Spleen (tissue), 11 donors: ENCODE measurements at regions not wholly inside any gene's neighbourhood (a gene's known extent, or its start where the extent isn't known, plus 50 kb on each side); places are given as distances from the start of the nearest gene placed in this dataset.

Experiments
- DNase-seq: peaks from one replicate; pipeline ENCODE4 v3.0.0-alpha.2; 2020
- H3K27ac ChIP-seq, 8 donors: fragments of 200-600 bp; sonication (generic) in 7 of 8; 1 replicate in 4 of 8; 2 replicates in 4 of 8; pipeline versions ENCODE4 v1.5.0 to v1.8.0; 2016 to 2021; ENCODE audit warnings: inconsistent platforms in 4 of 8, mild to moderate bottlenecking in 4 of 8, moderate library complexity in 1 of 8
- H3K27me3 ChIP-seq, 7 donors: fragments of 200-600 bp; sonication (generic) in 6 of 7; replicated peaks in 1 of 7; 1 replicate in 4 of 7; 2 replicates in 3 of 7; pipeline versions ENCODE4 v1.5.0 to v1.8.0; 2016 to 2021; ENCODE audit warnings: inconsistent platforms in 3 of 7, mild to moderate bottlenecking in 1 of 7
- H3K36me3 ChIP-seq, 6 donors: fragments of 200-600 bp; sonication (generic) in 5 of 6; 1 replicate in 4 of 6; 2 replicates in 2 of 6; pipeline versions ENCODE4 v1.5.0 to v1.8.0; 2016 to 2021; ENCODE audit warnings: inconsistent platforms in 2 of 6
- H3K4me1 ChIP-seq, 6 donors: fragments of 200-600 bp; sonication (generic) in 5 of 6; 1 replicate in 3 of 6; 2 replicates in 3 of 6; pipeline versions ENCODE4 v1.5.0 to v1.8.0; 2016 to 2021; ENCODE audit warnings: inconsistent platforms in 3 of 6
- H3K4me3 ChIP-seq, 8 donors: fragments of 200-600 bp; sonication (generic) in 7 of 8; 1 replicate in 4 of 8; 2 replicates in 4 of 8; pipeline versions ENCODE4 v1.5.0 to v1.8.0; 2016 to 2021; ENCODE audit warnings: inconsistent platforms in 4 of 8, mild to moderate bottlenecking in 4 of 8, moderate library complexity in 2 of 8
- H3K9me3 ChIP-seq, 8 donors: fragments of 200-600 bp; sonication (generic) in 7 of 8; 1 replicate in 4 of 8; 2 replicates in 4 of 8; pipeline versions ENCODE4 v1.5.0 to v1.8.0; 2016 to 2021; ENCODE audit warnings: inconsistent platforms in 4 of 8
- POLR2A ChIP-seq, 3 donors: fragments of 450-650 bp; IDR thresholded peaks; one replicate each; pipeline ENCODE4 v1.5.1; 2017; ENCODE audit warnings: antibody characterized with exemption in 3 of 3, mild to moderate bottlenecking in 1 of 3
- POLR2AphosphoS5 ChIP-seq, 3 donors: sonication (generic); formaldehyde crosslinking; IDR thresholded peaks; one replicate each; pipeline ENCODE4 v1.5.1; 2017; ENCODE audit warnings: antibody characterized with exemption in 3 of 3
- WGBS, 5 donors: extraction: QIAGEN DNeasy Blood & Tissue Kit in 3 of 5; methylation state at CpG; one replicate each; pipeline versions ENCODE4 v1.1.5 to v1.1.7; 2013 to 2018; 5-methylcytosine and 5-hydroxymethylcytosine counted together
- intact Hi-C: fragments of 100-400 bp; cut with DNase I; formaldehyde crosslinking; loops from one replicate; pipeline ENCODE4 v1.15.0; 2023; ENCODE audit warnings: low total_unique reads
- TF ChIP-seq, protein P1 (sequence below), 11 experiments: fragments of 200-600 bp in 7 of 11; fragments of 450-650 bp in 4 of 11; sonication (generic) in 4 of 11; IDR thresholded peaks in 8 of 11; conservative IDR thresholded peaks in 3 of 11; 1 replicate in 7 of 11; 2 replicates in 4 of 11; pipeline versions ENCODE4 v1.4.0 to v1.8.0; 2016 to 2021; ENCODE audit warnings: antibody characterized with exemption in 11 of 11, inconsistent platforms in 4 of 11, mild to moderate bottlenecking in 1 of 11
- donor health status: healthy with polysubstance abuse.
- donor health status: DM: no; HTN: no; CAD: no; lungs with moderate emphysema.
- donor health status: DM: no; HTN: no; CAD: no.
- donor health status: Bipolar disorder and iron deficiency.
- donor health status: healthy.
- donor health status: DM: no; HTN: no; CAD: no.
- donor health status: DM: yes; HTN: yes; CAD: no.

DNA sequence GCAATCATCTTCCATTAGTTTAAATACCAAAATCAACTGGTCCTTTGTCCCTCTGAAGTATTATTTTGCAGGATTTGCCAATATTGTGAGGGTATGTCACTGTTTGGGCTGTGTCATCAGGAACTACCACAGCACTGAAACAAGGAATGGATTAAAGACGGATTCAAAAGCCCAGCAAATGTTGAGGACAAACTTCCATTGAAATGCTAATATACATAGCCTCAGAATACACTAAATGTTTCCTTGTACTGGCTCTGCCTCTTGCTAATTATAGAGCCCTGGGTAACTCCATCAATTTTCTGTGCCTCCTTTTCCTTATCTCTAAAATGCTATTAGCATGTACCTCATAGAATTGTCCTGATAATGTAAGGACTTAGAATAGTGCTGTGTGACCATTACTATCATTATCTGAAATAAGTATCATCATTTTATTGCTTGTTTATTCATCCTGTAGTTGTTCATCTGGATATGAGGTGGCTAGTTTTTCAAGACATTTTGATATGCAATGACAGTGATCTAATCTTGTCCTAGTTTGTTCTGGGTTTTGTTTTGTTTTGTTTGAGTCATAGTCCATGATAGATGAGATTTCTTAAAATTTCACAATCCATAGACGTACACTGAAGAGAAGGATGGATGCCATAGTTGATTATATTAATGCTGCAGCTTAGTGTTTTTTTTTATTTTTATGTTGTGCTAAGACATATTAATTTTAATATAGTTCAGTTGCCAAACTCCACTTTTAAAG, 333.4 kb upstream of the KCNH7 start:
- no peak overlapping the region for H3K4me3 ChIP-seq
- H3K9me3 ChIP-seq = no peaks in the 10 kb centered on the region
- no peaks in the 10 kb centered on the region for H3K4me1 ChIP-seq
- H3K27me3 ChIP-seq = no peaks in the 10 kb centered on the region
- intact Hi-C loops = no loop called here
- no peak for DNase-seq
- H3K36me3 ChIP-seq = no peaks in the 10 kb centered on the region
- WGBS, 5 donors = 71 to 93% (median 85%) methylated on average over 2 of the region's 2 CpGs
- no peak overlapping the region for H3K27ac ChIP-seq
- no peak for TF ChIP-seq POLR2A (IDR thresholded peaks at IDR 0.05)

DNA sequence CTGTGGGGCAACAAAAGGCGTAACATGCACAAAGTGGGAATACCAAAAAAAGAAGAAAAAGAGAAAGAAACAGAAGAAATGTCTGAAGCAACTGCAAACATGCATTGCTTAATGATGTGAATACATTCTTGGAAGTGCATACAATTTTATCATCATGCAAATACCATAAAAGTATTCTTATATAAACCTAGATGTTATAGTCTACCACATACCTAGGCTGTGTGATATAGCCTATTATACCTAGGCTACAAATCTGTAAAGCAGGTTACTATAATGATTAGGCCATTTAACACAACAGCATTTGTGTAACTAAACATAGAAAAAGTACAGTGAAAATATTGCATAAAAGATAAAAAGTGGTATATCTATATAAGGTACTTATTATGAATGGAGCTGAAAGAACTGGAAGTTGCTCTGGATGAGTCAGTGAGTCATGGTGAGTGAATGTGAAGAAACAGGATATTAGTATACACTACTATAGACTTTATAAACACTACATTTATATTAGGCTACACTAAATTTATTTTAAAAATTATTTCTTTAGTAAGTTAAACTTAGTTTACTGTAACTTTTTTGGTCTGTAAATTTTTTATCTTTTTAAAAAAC, 319.4 kb upstream of the KCNH7 start:
- Histone ChIP-seq H3K36me3 (no peaks in the 10 kb centered on the region), H3K9me3 (no peaks in the 10 kb centered on the region), H3K27ac (no peak overlapping the region), H3K4me1 (no peaks in the 10 kb centered on the region), H3K4me3 (no peak overlapping the region), H3K27me3 (no peaks in the 10 kb centered on the region)
- no peak for DNase-seq
- TF ChIP-seq, protein P1, sequence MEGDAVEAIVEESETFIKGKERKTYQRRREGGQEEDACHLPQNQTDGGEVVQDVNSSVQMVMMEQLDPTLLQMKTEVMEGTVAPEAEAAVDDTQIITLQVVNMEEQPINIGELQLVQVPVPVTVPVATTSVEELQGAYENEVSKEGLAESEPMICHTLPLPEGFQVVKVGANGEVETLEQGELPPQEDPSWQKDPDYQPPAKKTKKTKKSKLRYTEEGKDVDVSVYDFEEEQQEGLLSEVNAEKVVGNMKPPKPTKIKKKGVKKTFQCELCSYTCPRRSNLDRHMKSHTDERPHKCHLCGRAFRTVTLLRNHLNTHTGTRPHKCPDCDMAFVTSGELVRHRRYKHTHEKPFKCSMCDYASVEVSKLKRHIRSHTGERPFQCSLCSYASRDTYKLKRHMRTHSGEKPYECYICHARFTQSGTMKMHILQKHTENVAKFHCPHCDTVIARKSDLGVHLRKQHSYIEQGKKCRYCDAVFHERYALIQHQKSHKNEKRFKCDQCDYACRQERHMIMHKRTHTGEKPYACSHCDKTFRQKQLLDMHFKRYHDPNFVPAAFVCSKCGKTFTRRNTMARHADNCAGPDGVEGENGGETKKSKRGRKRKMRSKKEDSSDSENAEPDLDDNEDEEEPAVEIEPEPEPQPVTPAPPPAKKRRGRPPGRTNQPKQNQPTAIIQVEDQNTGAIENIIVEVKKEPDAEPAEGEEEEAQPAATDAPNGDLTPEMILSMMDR (IDR thresholded peaks at IDR 0.05 in 8 of 11, conservative IDR thresholded peaks at IDR 0.05 in 3 of 11) = no peak
- no peak for TF ChIP-seq POLR2A (IDR thresholded peaks at IDR 0.05)
- no peak for TF ChIP-seq POLR2AphosphoS5 (IDR thresholded peaks at IDR 0.05)
- whole genome bisulfite sequencing, 5 donors = 90 to 100% (median 100%) methylated on average over 1 of the region's 1 CpG
- intact Hi-C loops = no loop called here

DNA sequence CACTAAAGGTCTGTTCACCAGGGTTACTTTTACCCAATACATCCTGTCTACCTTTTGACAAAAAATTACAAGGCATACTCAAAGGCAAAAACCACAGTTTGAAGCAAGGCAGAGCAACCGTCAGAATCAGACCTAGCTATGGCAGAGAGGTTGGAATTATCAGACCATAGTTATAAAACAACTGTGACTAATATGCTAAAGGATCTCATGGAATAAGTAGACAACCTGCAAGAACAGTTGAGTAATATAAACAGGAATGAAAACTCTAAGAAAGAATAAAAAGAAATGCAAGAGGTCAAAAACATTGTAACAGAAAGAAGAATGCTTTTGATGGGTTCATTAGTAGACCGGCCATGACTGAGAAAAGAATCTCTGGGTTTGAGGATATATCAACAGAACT, 318.8 kb upstream of the KCNH7 start:
- no peak overlapping the region for H3K4me3 ChIP-seq
- no peaks in the 10 kb centered on the region for H3K4me1 ChIP-seq
- no peaks in the 10 kb centered on the region for H3K36me3 ChIP-seq
- no peak for DNase-seq
- no peak overlapping the region for H3K27ac ChIP-seq
- intact Hi-C loops = no loop called here
- TF ChIP-seq POLR2AphosphoS5 (IDR thresholded peaks at IDR 0.05) = no peak
- TF ChIP-seq POLR2A (IDR thresholded peaks at IDR 0.05) = no peak
- no peaks in the 10 kb centered on the region for H3K27me3 ChIP-seq
- H3K9me3 ChIP-seq = no peaks in the 10 kb centered on the region
- WGBS, 5 donors = 85 to 95% (median 92%) methylated on average over 2 of the region's 2 CpGs

DNA sequence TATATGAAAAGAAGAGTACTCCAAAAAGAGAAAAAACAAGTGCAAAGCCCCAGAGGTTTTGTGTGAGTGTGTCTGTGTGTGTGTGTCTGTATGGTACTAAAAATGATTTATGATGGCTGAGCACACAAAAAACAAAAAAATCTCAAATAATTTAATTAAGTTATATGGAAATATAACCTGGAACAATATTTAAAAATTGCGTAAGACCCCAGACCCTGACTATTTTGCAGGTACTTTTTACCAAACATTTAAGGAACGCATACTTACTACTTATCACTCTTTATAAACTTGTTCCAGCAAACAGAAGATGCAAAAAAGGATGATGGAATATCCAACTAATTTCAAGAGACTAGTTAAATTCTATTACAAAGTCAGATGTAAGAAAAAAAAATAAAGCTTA, 317.4 kb upstream of the KCNH7 start:
- no peaks in the 10 kb centered on the region for H3K27me3 ChIP-seq
- no peak for DNase-seq
- H3K4me3 ChIP-seq = no peak overlapping the region
- H3K9me3 ChIP-seq = no peaks in the 10 kb centered on the region
- TF ChIP-seq POLR2AphosphoS5 (IDR thresholded peaks at IDR 0.05) (no peak), POLR2A (IDR thresholded peaks at IDR 0.05) (no peak)
- TF ChIP-seq, protein P1 (IDR thresholded peaks at IDR 0.05 in 8 of 11, conservative IDR thresholded peaks at IDR 0.05 in 3 of 11) = no peak
- 91 to 98% (median 92%) methylated on average over 2 of the region's 2 CpGs for WGBS, 5 donors
- H3K36me3 ChIP-seq = no peaks in the 10 kb centered on the region
- no peaks in the 10 kb centered on the region for H3K4me1 ChIP-seq
- no peak overlapping the region for H3K27ac ChIP-seq
- intact Hi-C loops = no loop called here

DNA sequence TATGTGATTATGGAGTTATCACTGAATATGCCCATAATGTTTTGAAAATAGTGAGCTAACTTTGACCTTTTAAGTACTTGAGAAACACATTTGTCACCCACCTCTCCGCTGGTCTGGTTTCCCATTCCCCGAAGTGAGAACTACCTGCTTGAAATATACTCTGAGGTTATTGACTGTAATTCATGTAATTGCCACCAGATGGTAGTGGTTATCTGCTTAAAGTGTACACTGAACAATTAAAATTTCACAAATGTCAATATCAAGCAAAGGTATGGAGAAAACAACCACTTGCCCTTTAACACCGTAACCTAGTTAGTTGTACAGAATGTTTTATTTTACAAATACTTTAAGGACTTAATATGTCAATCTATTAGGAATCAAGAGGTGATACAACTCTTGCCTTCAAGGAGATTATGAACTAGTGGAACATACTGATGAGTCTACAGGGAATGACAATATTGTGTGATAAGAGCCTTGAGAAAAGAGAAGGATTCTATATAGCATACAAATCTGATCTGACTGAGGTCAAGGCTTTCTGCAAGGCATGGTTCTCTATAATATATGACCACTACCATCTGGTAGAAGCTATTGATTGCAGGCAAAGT, 316.8 kb upstream of the KCNH7 start:
- no peaks in the 10 kb centered on the region for H3K36me3 ChIP-seq
- intact Hi-C loops = no loop called here
- H3K9me3 ChIP-seq = no peaks in the 10 kb centered on the region
- H3K4me3 ChIP-seq = no peak overlapping the region
- TF ChIP-seq, protein P1 (IDR thresholded peaks at IDR 0.05 in 8 of 11, conservative IDR thresholded peaks at IDR 0.05 in 3 of 11) = peak in 8 of 11 experiments; percentile 22 to 50 (median 42)
- TF ChIP-seq POLR2AphosphoS5 (IDR thresholded peaks at IDR 0.05) = no peak
- DNase-seq = no peak
- H3K27me3 ChIP-seq = no peaks in the 10 kb centered on the region
- H3K27ac ChIP-seq = no peak overlapping the region
- 21 to 40% (median 30%) methylated on average over 3 of the region's 3 CpGs for WGBS, 5 donors
- H3K4me1 ChIP-seq = no peaks in the 10 kb centered on the region
